ENCODE measurements at regions not wholly inside any gene's neighbourhood (a gene's known extent, or its start where the extent isn't known, plus 50 kb on each side); places are given as distances from the start of the nearest gene placed in this dataset.

- TF ChIP-seq CTCF (IDR thresholded peaks at IDR 0.05; ENCODE audit: insufficient read depth, low read length, poor library complexity, severe bottlenecking) (no peak), EZH2phosphoT487 (conservative IDR thresholded peaks at IDR 0.05; ENCODE audit: low read length) (no peak)
Measured at GRCh38 chr4:41409594-41409895, 128.4 kb upstream of the LIMCH1 start.
